GM12878 (cell line): ENCODE measurements at regions not wholly inside any gene's neighbourhood (a gene's known extent, or its start where the extent isn't known, plus 50 kb on each side); places are given as distances from the start of the nearest gene placed in this dataset.

Experiments
- ATAC-seq: fragments of 200-7000 bp; cut with Tn5 transposase; 3 replicates; pipeline ENCODE4 v1.9.1; 2020; ENCODE audit warnings: mild to moderate bottlenecking, moderate library complexity
- BruUV-seq: library from RNA; stranded (reverse); fragments of 400-500 nt; replicated peaks from 2 replicates; lab custom pipeline; 2021; lab: Mats Ljungman, UMichigan
- CTCF ChIA-PET: fragments of 300-600 bp; sonication (Branson Sonifier 250); formaldehyde crosslinking; extraction: SDS; loops from one replicate; lab custom pipeline; 2021; ENCODE audit warnings: inconsistent platforms; lab: Yijun Ruan, JAX
- POLR2A ChIA-PET: fragments of 350-600 bp; formaldehyde crosslinking; extraction: SDS; loops from one replicate; lab custom pipeline; 2021; ENCODE audit warnings: inconsistent platforms; lab: Charles Lee
- RAD21 ChIA-PET: fragments of 300-600 bp; sonication (Branson Sonifier 250); formaldehyde crosslinking; loops from one replicate; lab custom pipeline; 2023; ENCODE audit warnings: antibody characterized with exemption; ENCODE audit not compliant: unreplicated experiment; lab: Charles Lee
- SMC1A ChIA-PET: fragments of 300-600 bp; sonication (Branson Sonifier 250); formaldehyde crosslinking; loops from one replicate; lab custom pipeline; 2023; ENCODE audit not compliant: unreplicated experiment, uncharacterized antibody; lab: Charles Lee
- DNase-seq: peaks from one replicate; pipeline ENCODE4 v3.0.0-alpha.2; 2011; ENCODE audit warnings: low read depth, low spot score
- FAIRE-seq: peaks from 3 replicates; lab custom pipeline; 2011; peaks lifted over from hg19 to GRCh38; lab: Jason Lieb, UNC
- H2AFZ ChIP-seq: 2 replicates; pipeline ENCODE4 v1.6.0; 2011; ENCODE audit warnings: low read depth, low read length, control low read depth; ENCODE audit not compliant: control insufficient read depth
- H3K27ac ChIP-seq: 2 replicates; pipeline ENCODE4 v1.5.1; 2011; ENCODE audit warnings: control low read depth; ENCODE audit not compliant: control insufficient read depth, insufficient read depth
- H3K27me3 ChIP-seq, 2 experiments: replicated peaks in 1 of 2; 2 replicates each; pipeline versions ENCODE4 v1.6.0 to v1.6.1; 2011; ENCODE audit warnings: low read length in 1 of 2; ENCODE audit not compliant: control insufficient read depth in 2 of 2, insufficient read depth in 2 of 2
- H3K36me3 ChIP-seq, 2 experiments: 2 replicates each; pipeline ENCODE4 v1.5.1; 2011; ENCODE audit warnings: low read length in 1 of 2; ENCODE audit not compliant: control insufficient read depth in 2 of 2, insufficient read depth in 2 of 2
- H3K4me1 ChIP-seq: 2 replicates; pipeline ENCODE4 v1.6.1; 2011; ENCODE audit warnings: mild to moderate bottlenecking, low read length, moderate library complexity, mixed read lengths; ENCODE audit not compliant: control insufficient read depth, insufficient read depth
- H3K4me2 ChIP-seq: 2 replicates; pipeline ENCODE4 v1.6.0; 2011; ENCODE audit warnings: control low read depth; ENCODE audit not compliant: control insufficient read depth, insufficient read depth
- H3K4me3 ChIP-seq: fragments of 200-600 bp; sonication (generic); 2 replicates; pipeline ENCODE4 v1.5.1; 2016
- H3K79me2 ChIP-seq: 2 replicates; pipeline ENCODE4 v1.6.0; 2011; ENCODE audit warnings: low read length; ENCODE audit not compliant: control insufficient read depth, insufficient read depth
- H3K9ac ChIP-seq: 2 replicates; pipeline ENCODE4 v1.8.0; 2011; ENCODE audit warnings: low read length, control low read depth, mixed read lengths; ENCODE audit not compliant: control insufficient read depth, insufficient read depth
- H3K9me3 ChIP-seq: replicated peaks from 3 replicates; pipeline ENCODE4 v1.5.1; 2011; ENCODE audit warnings: mild to moderate bottlenecking, low read length; ENCODE audit not compliant: control insufficient read depth, insufficient read depth
- H4K20me1 ChIP-seq: 2 replicates; pipeline ENCODE4 v1.6.0; 2011; ENCODE audit not compliant: control insufficient read depth, insufficient read depth
- CEBPB ChIP-seq, 2 experiments: fragments of 150-350 bp in 1 of 2; IDR thresholded peaks; 2 replicates each; pipeline ENCODE4 v1.6.1; 2012 to 2014; ENCODE audit warnings: low read depth in 2 of 2, low read length in 2 of 2, borderline replicate concordance in 1 of 2, inconsistent platforms in 1 of 2
- CREM ChIP-seq: IDR thresholded peaks from 2 replicates; pipeline ENCODE4 v1.6.1; 2014; ENCODE audit warnings: antibody characterized with exemption, low read depth
- DPF2 ChIP-seq: fragments of 450-650 bp; IDR thresholded peaks from 2 replicates; pipeline ENCODE4 v1.6.1; 2017; ENCODE audit warnings: mild to moderate bottlenecking
- EZH2 ChIP-seq: IDR thresholded peaks from 2 replicates; pipeline ENCODE4 v1.6.1; 2012; ENCODE audit warnings: low read depth, mild to moderate bottlenecking, control low read depth, inconsistent platforms, low read length, borderline replicate concordance; ENCODE audit not compliant: control insufficient read depth
- HDGF ChIP-seq: fragments of 450-650 bp; IDR thresholded peaks from 2 replicates; pipeline ENCODE4 v1.6.1; 2016; ENCODE audit warnings: antibody characterized with exemption
- MEF2A ChIP-seq: IDR thresholded peaks from 2 replicates; pipeline ENCODE4 v1.6.1; 2011; ENCODE audit warnings: low read depth, mild to moderate bottlenecking, low read length, moderate library complexity; ENCODE audit not compliant: insufficient read depth
- MXI1 ChIP-seq: fragments of 150-350 bp; IDR thresholded peaks from 2 replicates; pipeline ENCODE4 v1.6.1; 2011; ENCODE audit warnings: low read depth, mild to moderate bottlenecking, inconsistent platforms, low read length, improper control_type of control experiment
- NFXL1 ChIP-seq: fragments of 450-650 bp; IDR thresholded peaks from 2 replicates; pipeline ENCODE4 v1.6.1; 2017; ENCODE audit warnings: antibody characterized with exemption, mild to moderate bottlenecking, borderline replicate concordance
- POU2F2 ChIP-seq: IDR thresholded peaks from 3 replicates; pipeline ENCODE4 v1.6.1; 2011; ENCODE audit warnings: low read depth, mild to moderate bottlenecking, low read length, borderline replicate concordance
- SP1 ChIP-seq: IDR thresholded peaks from one replicate; pipeline ENCODE4 v1.6.1; 2011; ENCODE audit warnings: low read depth, low read length
- TARDBP ChIP-seq: IDR thresholded peaks from 2 replicates; pipeline ENCODE4 v1.6.1; 2016; ENCODE audit warnings: borderline replicate concordance
- USF2 ChIP-seq: IDR thresholded peaks from 2 replicates; pipeline ENCODE4 v1.6.1; 2011; ENCODE audit warnings: low read depth, low read length, improper control_type of control experiment, borderline replicate concordance
- YBX1 ChIP-seq: fragments of 450-650 bp; IDR thresholded peaks from 2 replicates; pipeline ENCODE4 v1.6.1; 2016; ENCODE audit warnings: antibody characterized with exemption
- ZNF384 ChIP-seq: IDR thresholded peaks from 2 replicates; pipeline ENCODE4 v1.6.1; 2012; ENCODE audit warnings: low read depth, mild to moderate bottlenecking, low read length, improper control_type of control experiment, borderline replicate concordance
- ZNF622 ChIP-seq: fragments of 450-650 bp; IDR thresholded peaks from 2 replicates; pipeline ENCODE4 v1.6.1; 2017; ENCODE audit warnings: mild to moderate bottlenecking, inconsistent platforms
- WGBS: methylation state at CpG from one replicate; pipeline ENCODE4 v1.1.6; 2016; ENCODE audit warnings: low lambda C conversion rate; ENCODE audit not compliant: insufficient replicate concordance, insufficient coverage; ENCODE audit errors: missing lambda C conversion rate; 5-methylcytosine and 5-hydroxymethylcytosine counted together
- in situ Hi-C: fragments of 300-500 bp; cut with MboI; formaldehyde crosslinking; loops from 9 replicates; pipeline ENCODE4 v1.14.3; 2018; ENCODE audit warnings: mixed read lengths
- intact Hi-C: fragments of 100-400 bp; cut with micrococcal nuclease; formaldehyde crosslinking; loops from one replicate; pipeline ENCODE4 v1.14.2; 2022; ENCODE audit not compliant: unreplicated experiment
- TF ChIP-seq, protein P1 (sequence below): fragments of 450-650 bp; IDR thresholded peaks from 2 replicates; pipeline ENCODE4 v1.6.1; 2017; ENCODE audit warnings: mild to moderate bottlenecking, moderate library complexity
- TF ChIP-seq, protein P2 (sequence below): IDR thresholded peaks from 2 replicates; pipeline ENCODE4 v1.6.1; 2012; ENCODE audit warnings: low read depth, low read length, improper control_type of control experiment

- no peaks in the 10 kb centered on the region for H3K4me1 ChIP-seq
- 19% methylated on average over 3 of the region's 3 CpGs for WGBS
- BruUV-seq, result no TSS peak
- no peaks in the 10 kb centered on the region for H3K79me2 ChIP-seq
- FAIRE-seq (no peak), DNase-seq (no peak), ATAC-seq (no peak)
- H3K27me3 ChIP-seq, result no peaks in the 10 kb centered on the region
- H3K9ac ChIP-seq, result no peak overlapping the region
- in situ Hi-C loops, result no loop called here
- no peak for TF ChIP-seq ZNF622
- no peak for TF ChIP-seq SP1
- TF ChIP-seq CREM, result no peak
- no peak for TF ChIP-seq POU2F2
- TF ChIP-seq MEF2A, result no peak
- TF ChIP-seq USF2, result no peak
- TF ChIP-seq YBX1, result no peak
- TF ChIP-seq DPF2, result no peak
- no peak for TF ChIP-seq ZNF384
- TF ChIP-seq, protein P1, sequence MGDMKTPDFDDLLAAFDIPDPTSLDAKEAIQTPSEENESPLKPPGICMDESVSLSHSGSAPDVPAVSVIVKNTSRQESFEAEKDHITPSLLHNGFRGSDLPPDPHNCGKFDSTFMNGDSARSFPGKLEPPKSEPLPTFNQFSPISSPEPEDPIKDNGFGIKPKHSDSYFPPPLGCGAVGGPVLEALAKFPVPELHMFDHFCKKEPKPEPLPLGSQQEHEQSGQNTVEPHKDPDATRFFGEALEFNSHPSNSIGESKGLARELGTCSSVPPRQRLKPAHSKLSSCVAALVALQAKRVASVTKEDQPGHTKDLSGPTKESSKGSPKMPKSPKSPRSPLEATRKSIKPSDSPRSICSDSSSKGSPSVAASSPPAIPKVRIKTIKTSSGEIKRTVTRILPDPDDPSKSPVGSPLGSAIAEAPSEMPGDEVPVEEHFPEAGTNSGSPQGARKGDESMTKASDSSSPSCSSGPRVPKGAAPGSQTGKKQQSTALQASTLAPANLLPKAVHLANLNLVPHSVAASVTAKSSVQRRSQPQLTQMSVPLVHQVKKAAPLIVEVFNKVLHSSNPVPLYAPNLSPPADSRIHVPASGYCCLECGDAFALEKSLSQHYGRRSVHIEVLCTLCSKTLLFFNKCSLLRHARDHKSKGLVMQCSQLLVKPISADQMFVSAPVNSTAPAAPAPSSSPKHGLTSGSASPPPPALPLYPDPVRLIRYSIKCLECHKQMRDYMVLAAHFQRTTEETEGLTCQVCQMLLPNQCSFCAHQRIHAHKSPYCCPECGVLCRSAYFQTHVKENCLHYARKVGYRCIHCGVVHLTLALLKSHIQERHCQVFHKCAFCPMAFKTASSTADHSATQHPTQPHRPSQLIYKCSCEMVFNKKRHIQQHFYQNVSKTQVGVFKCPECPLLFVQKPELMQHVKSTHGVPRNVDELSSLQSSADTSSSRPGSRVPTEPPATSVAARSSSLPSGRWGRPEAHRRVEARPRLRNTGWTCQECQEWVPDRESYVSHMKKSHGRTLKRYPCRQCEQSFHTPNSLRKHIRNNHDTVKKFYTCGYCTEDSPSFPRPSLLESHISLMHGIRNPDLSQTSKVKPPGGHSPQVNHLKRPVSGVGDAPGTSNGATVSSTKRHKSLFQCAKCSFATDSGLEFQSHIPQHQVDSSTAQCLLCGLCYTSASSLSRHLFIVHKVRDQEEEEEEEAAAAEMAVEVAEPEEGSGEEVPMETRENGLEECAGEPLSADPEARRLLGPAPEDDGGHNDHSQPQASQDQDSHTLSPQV, result no peak
- TF ChIP-seq HDGF, result no peak
- no peak for TF ChIP-seq CEBPB (IDR thresholded peaks at IDR 0.05; ENCODE audit: borderline replicate concordance in 1 of 2, low read depth in 2 of 2, low read length in 2 of 2)
- TF ChIP-seq, protein P2, sequence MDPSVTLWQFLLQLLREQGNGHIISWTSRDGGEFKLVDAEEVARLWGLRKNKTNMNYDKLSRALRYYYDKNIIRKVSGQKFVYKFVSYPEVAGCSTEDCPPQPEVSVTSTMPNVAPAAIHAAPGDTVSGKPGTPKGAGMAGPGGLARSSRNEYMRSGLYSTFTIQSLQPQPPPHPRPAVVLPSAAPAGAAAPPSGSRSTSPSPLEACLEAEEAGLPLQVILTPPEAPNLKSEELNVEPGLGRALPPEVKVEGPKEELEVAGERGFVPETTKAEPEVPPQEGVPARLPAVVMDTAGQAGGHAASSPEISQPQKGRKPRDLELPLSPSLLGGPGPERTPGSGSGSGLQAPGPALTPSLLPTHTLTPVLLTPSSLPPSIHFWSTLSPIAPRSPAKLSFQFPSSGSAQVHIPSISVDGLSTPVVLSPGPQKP, result no peak
- no peak for TF ChIP-seq TARDBP
- TF ChIP-seq EZH2, result no peak
- TF ChIP-seq MXI1, result no peak
- no peak for TF ChIP-seq NFXL1
- no peak overlapping the region for H3K4me2 ChIP-seq
- RAD21 ChIA-PET, result no interaction called here
- H3K9me3 ChIP-seq, result no peaks in the 10 kb centered on the region
- no peaks in the 10 kb centered on the region for H4K20me1 ChIP-seq
- POLR2A ChIA-PET, result no interaction called here
- CTCF ChIA-PET, result no interaction called here
- H3K27ac ChIP-seq, result no peak overlapping the region
- intact Hi-C loops, result no loop called here
- no peak overlapping the region for H3K4me3 ChIP-seq
- H3K36me3 ChIP-seq, result no peaks in the 10 kb centered on the region
- SMC1A ChIA-PET, result no interaction called here
- no peak overlapping the region for H2AFZ ChIP-seq
Observed at GRCh38 chr2:56626927-56627326, 443.1 kb downstream of the CCDC85A start.
